T-cell (primary cell): ENCODE measurements at regions not wholly inside any gene's neighbourhood (a gene's known extent, or its start where the extent isn't known, plus 50 kb on each side); places are given as distances from the start of the nearest gene placed in this dataset.

Experiments used
- ATAC-seq, 4 experiments: fragments of 200-7000 bp in 3 of 4; fragments of 150-1000 bp in 1 of 4; cut with Tn5 transposase; replicated peaks in 1 of 4; 1 replicate in 3 of 4; 2 replicates in 1 of 4; pipeline ENCODE4 v1.10.0; 2021; ENCODE audit warnings: moderate library complexity in 3 of 4, mild to moderate bottlenecking in 2 of 4, moderate number of reproducible peaks in 1 of 4
- CTCF ChIA-PET, 2 donors: fragments of 300-600 bp; sonication (Branson Sonifier 250); formaldehyde crosslinking; loops; one replicate each; lab custom pipeline; 2022; ENCODE audit warnings: antibody characterized with exemption in 2 of 2; lab: Charles Lee
- POLR2A ChIA-PET, 2 donors: fragments of 300-600 bp; sonication (Branson Sonifier 250); formaldehyde crosslinking; loops; one replicate each; lab custom pipeline; 2022; ENCODE audit warnings: antibody characterized with exemption in 2 of 2; lab: Charles Lee
- DNase-seq, 35 experiments: peaks; one replicate each; pipeline versions ENCODE4 v3.0.0 to v3.0.0-alpha.2; 2013 to 2023
- H3K27ac ChIP-seq: one replicate; pipeline ENCODE4 v1.5.1; 2013; ENCODE audit warnings: low read length
- H3K27me3 ChIP-seq, 2 experiments: replicated peaks in 1 of 2; 1 replicate in 1 of 2; 2 replicates in 1 of 2; pipeline versions ENCODE4 v1.6.1 to v1.7.0; 2013; ENCODE audit warnings: low read length in 1 of 2, mixed read lengths in 1 of 2; ENCODE audit not compliant: control insufficient read depth in 2 of 2, insufficient read depth in 2 of 2; ENCODE audit errors: extremely low read depth in 1 of 2
- H3K36me3 ChIP-seq, 2 donors: 1 replicate in 1 of 2; 2 replicates in 1 of 2; pipeline versions ENCODE4 v1.6.1 to v1.7.0; 2013; ENCODE audit warnings: low read length in 1 of 2; ENCODE audit not compliant: control insufficient read depth in 2 of 2, insufficient read depth in 1 of 2; ENCODE audit errors: extremely low read depth in 1 of 2
- H3K4me1 ChIP-seq, 2 experiments: 1 replicate in 1 of 2; 2 replicates in 1 of 2; pipeline versions ENCODE4 v1.6.1 to v1.7.0; 2013; ENCODE audit warnings: low read length in 2 of 2, mixed read lengths in 1 of 2; ENCODE audit not compliant: insufficient read depth in 2 of 2, control insufficient read depth in 1 of 2; ENCODE audit errors: extremely low read depth in 1 of 2
- H3K4me3 ChIP-seq, 2 donors: 1 replicate in 1 of 2; 2 replicates in 1 of 2; pipeline versions ENCODE4 v1.5.1 to v1.7.0; 2013; ENCODE audit warnings: mild to moderate bottlenecking in 2 of 2, low read length in 1 of 2, moderate library complexity in 1 of 2; ENCODE audit not compliant: control insufficient read depth in 1 of 2; ENCODE audit errors: extremely low read depth in 1 of 2
- H3K9me3 ChIP-seq: 2 replicates; pipeline ENCODE4 v1.7.0; 2013
- H3K27ac Mint-ChIP-seq, 2 donors: one replicate each; pipeline ENCODE4 v1.8.0; 2020 to 2021; ENCODE audit warnings: mild to moderate bottlenecking in 2 of 2, mixed read lengths in 2 of 2
- H3K27me3 Mint-ChIP-seq, 2 donors: one replicate each; pipeline ENCODE4 v1.8.0; 2021 to 2022; ENCODE audit warnings: mixed read lengths in 2 of 2
- H3K36me3 Mint-ChIP-seq: one replicate; pipeline ENCODE4 v1.8.0; 2021; ENCODE audit warnings: mixed read lengths
- H3K4me1 Mint-ChIP-seq, 3 donors: one replicate each; pipeline ENCODE4 v1.8.0; 2020 to 2022; ENCODE audit warnings: mixed read lengths in 3 of 3, mild to moderate bottlenecking in 1 of 3
- H3K4me3 Mint-ChIP-seq, 3 donors: one replicate each; pipeline ENCODE4 v1.8.0; 2020 to 2022; ENCODE audit warnings: mild to moderate bottlenecking in 3 of 3, mixed read lengths in 3 of 3, moderate library complexity in 3 of 3
- H3K9me3 Mint-ChIP-seq, 3 donors: one replicate each; pipeline ENCODE4 v1.8.0; 2020 to 2022; ENCODE audit warnings: mixed read lengths in 3 of 3
- WGBS: methylation state at CpG from one replicate; pipeline ENCODE4 v1.1.5; 2013; ENCODE audit warnings: missing lambda C conversion rate; ENCODE audit not compliant: insufficient coverage; 5-methylcytosine and 5-hydroxymethylcytosine counted together

DNA sequence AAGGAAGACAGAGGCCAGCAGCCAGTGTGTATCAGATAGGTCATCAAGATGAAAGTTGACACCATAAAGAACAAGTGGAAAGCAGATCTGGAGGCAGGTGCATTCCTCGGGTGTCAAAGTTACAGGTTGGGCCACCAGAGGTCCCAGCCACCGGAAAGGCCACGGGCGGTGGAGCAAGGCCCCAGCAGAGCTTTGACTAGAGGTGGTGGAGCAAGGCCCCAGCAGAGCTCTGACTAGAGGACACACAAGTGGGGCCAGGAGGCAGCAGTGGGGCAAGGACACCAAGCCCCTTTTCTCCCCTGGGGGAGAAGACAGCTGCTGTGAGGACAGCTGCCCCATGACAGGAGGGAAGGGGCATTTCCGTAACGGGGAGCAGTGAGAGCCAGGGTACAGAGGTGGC lies 115.1 kb downstream of the GYPC start:
- ATAC-seq (no peak), DNase-seq (no peak)
- no peaks in the 10 kb centered on the region for H3K9me3 Mint-ChIP-seq
- H3K4me1 Mint-ChIP-seq: peaks cover 25 to 51% (median 46%) of the 10 kb centered on the region in 3 donors
- ChIA-PET POLR2A (no interaction called here), CTCF (no interaction called here)
- Histone ChIP-seq H3K27me3 (peaks cover 0 to 5% of the 10 kb centered on the region in 2 experiments), H3K36me3 (no peaks in the 10 kb centered on the region), H3K27ac (no peak overlapping the region), H3K4me3 (no peak overlapping the region), H3K4me1 (peaks cover 6 to 16% of the 10 kb centered on the region in 2 experiments), H3K9me3 (no peaks in the 10 kb centered on the region)
- peaks cover 0 to 5% of the 10 kb centered on the region in 2 donors for H3K27me3 Mint-ChIP-seq
- H3K27ac Mint-ChIP-seq: peak overlapping the region in 1 of 2 donors; percentile 9
- H3K36me3 Mint-ChIP-seq: no peaks in the 10 kb centered on the region
- H3K4me3 Mint-ChIP-seq: no peak overlapping the region
- 96% methylated on average over 6 of the region's 6 CpGs for WGBS

- ATAC-seq (no peak), DNase-seq (no peak)
- Mint-ChIP-seq H3K36me3 (no peaks in the 10 kb centered on the region), H3K4me3 (no peak overlapping the region), H3K27ac (no peak overlapping the region), H3K4me1 (peaks cover 22 to 48% (median 43%) of the 10 kb centered on the region in 3 donors), H3K27me3 (peaks cover 0 to 4% of the 10 kb centered on the region in 2 donors), H3K9me3 (no peaks in the 10 kb centered on the region)
- no peaks in the 10 kb centered on the region for H3K9me3 ChIP-seq
- H3K27me3 ChIP-seq: peaks cover 0 to 5% of the 10 kb centered on the region in 2 experiments
- ChIA-PET POLR2A (no interaction called here), CTCF (interaction anchor here in 1 of 2 donors (3.3 kb wide), 1 partner anchor 243 kb away, joined by 19 read pairs; no protein-coding TSS in a partner anchor)
- H3K36me3 ChIP-seq: no peaks in the 10 kb centered on the region
- H3K4me1 ChIP-seq: peaks cover under 1 to 15% of the 10 kb centered on the region in 2 experiments
- H3K4me3 ChIP-seq: no peak overlapping the region
- 85% methylated on average over 33 of the region's 33 CpGs for WGBS
- no peak overlapping the region for H3K27ac ChIP-seq
These were observed 115.7 kb downstream of the GYPC start for GRCh38 chr2:126771501-126772195.

GRCh38 chr2:126774290-126774689 lies 118.3 kb downstream of the GYPC start:
- H3K4me1 ChIP-seq: peaks cover 0 to 9% of the 10 kb centered on the region in 2 experiments
- peak overlapping the region in 1 of 2 donors; percentile 11 for H3K27ac Mint-ChIP-seq
- no peaks in the 10 kb centered on the region for H3K36me3 Mint-ChIP-seq
- peaks cover 22 to 41% (median 32%) of the 10 kb centered on the region in 3 donors for H3K4me1 Mint-ChIP-seq
- no peak overlapping the region for H3K4me3 Mint-ChIP-seq
- ChIA-PET POLR2A (interaction anchor here in 1 of 2 donors (0.8 kb wide), 1 partner anchor 112 kb away, joined by 3 read pairs; no protein-coding TSS in a partner anchor), CTCF (interaction anchor here (0.6 to 7.8 kb wide), 4 partner anchors 31 to 535 kb away, joined by 3 to 103 read pairs (median 12); no protein-coding TSS in a partner anchor)
- no peak overlapping the region for H3K27ac ChIP-seq
- peaks cover 0 to 8% of the 10 kb centered on the region in 2 experiments for H3K27me3 ChIP-seq
- 100% methylated on average over 3 of the region's 6 CpGs for WGBS
- no peak overlapping the region for H3K4me3 ChIP-seq
- ATAC-seq: no peak
- H3K36me3 ChIP-seq: no peaks in the 10 kb centered on the region
- H3K27me3 Mint-ChIP-seq: peaks cover 0 to 2% of the 10 kb centered on the region in 2 donors
- H3K9me3 Mint-ChIP-seq: no peaks in the 10 kb centered on the region
- DNase-seq: no peak
- no peaks in the 10 kb centered on the region for H3K9me3 ChIP-seq

DNA sequence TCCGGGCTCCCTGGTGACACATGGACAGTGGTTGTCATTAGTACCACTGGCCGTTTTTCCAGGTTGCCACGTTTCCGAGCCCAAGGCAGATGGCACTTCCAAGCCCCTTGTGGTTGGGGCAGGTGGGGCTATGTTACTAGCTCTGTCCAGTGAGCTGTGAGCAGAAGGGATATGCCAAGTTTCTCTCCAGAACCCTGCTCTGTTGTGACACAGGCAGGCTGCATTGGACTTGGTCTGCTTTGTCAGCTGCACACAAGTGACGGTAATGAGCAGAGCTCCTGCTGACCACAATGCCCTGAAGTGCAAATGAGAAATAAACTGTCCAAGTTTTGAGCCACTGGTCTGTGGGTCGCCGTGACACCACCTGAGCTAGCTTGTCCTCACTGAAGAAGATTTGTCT lies 118.8 kb downstream of the GYPC start:
- CTCF ChIA-PET: interaction anchor here (0.6 to 7.8 kb wide), 3 partner anchors 31 to 247 kb away, joined by 4 to 103 read pairs (median 19); no protein-coding TSS in a partner anchor
- peaks cover 0 to 2% of the 10 kb centered on the region in 2 donors for H3K27me3 Mint-ChIP-seq
- ATAC-seq (no peak), DNase-seq (no peak)
- Histone ChIP-seq H3K27ac (no peak overlapping the region), H3K4me1 (peaks cover 0 to 6% of the 10 kb centered on the region in 2 experiments), H3K4me3 (no peak overlapping the region), H3K36me3 (no peaks in the 10 kb centered on the region), H3K27me3 (peaks cover 0 to 8% of the 10 kb centered on the region in 2 experiments), H3K9me3 (no peaks in the 10 kb centered on the region)
- H3K4me1 Mint-ChIP-seq: peaks cover 18 to 37% (median 28%) of the 10 kb centered on the region in 3 donors
- H3K9me3 Mint-ChIP-seq: no peaks in the 10 kb centered on the region
- POLR2A ChIA-PET: interaction anchor here in 1 of 2 donors (0.6 kb wide), 1 partner anchor 15 kb away, joined by 3 read pairs; no protein-coding TSS in a partner anchor
- H3K36me3 Mint-ChIP-seq: no peaks in the 10 kb centered on the region
- peak overlapping the region in 1 of 2 donors; percentile 84 for H3K27ac Mint-ChIP-seq
- 76% methylated on average over 7 of the region's 7 CpGs for WGBS
- H3K4me3 Mint-ChIP-seq: peak overlapping the region in 1 of 3 donors; percentile 93

DNA sequence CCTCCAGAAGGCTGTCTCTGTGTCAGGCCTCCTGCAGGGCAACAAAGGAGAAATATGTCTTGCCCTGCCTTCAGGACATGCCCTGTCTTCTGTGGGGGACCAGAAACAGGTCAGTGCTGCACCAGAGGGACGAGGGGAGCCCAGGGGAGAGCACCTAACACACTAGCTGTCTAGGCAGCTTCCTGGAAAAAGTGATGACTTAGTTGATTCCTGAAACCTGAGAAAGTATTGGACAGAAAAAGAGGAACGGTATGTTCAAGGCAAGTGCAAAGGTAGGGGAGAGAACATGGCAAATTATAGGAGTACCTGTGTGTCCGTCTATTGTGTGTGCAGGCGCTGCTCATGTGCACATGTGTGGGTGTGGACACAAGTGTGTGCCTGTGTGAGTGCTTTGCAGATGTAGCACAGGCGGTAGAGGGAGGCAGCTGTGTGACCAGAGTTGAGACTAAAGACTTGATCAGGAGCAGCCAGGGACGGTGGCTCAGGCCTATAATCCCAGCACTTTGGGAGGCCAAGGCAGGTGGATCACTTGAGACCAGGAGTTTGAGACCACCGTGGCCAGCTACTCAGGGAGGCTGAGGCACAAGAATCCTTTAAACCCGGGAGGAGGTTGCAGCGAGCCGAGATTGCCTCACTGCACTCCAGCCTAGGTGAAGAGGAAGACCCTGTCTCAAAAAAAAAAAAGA lies 119.5 kb downstream of the GYPC start:
- no peaks in the 10 kb centered on the region for H3K9me3 ChIP-seq
- no peak overlapping the region for H3K4me3 ChIP-seq
- peaks cover 0 to 8% of the 10 kb centered on the region in 2 experiments for H3K27me3 ChIP-seq
- CTCF ChIA-PET: interaction anchor here (0.9 to 7.8 kb wide), 3 partner anchors 247 kb away, joined by 7 to 103 read pairs (median 19); no protein-coding TSS in a partner anchor
- peaks cover 17 to 30% (median 23%) of the 10 kb centered on the region in 3 donors for H3K4me1 Mint-ChIP-seq
- no peak overlapping the region for H3K27ac ChIP-seq
- peak overlapping the region; percentile 77 to 93 (median 85) for H3K4me3 Mint-ChIP-seq
- H3K36me3 Mint-ChIP-seq: no peaks in the 10 kb centered on the region
- DNase-seq: no peak
- H3K9me3 Mint-ChIP-seq: no peaks in the 10 kb centered on the region
- 77% methylated on average over 10 of the region's 10 CpGs for WGBS
- POLR2A ChIA-PET: interaction anchor here in 1 of 2 donors (0.6 kb wide), 1 partner anchor 16 kb away, joined by 3 read pairs; no protein-coding TSS in a partner anchor
- H3K36me3 ChIP-seq: no peaks in the 10 kb centered on the region
- no peak for ATAC-seq
- H3K4me1 ChIP-seq: peaks cover 0 to 6% of the 10 kb centered on the region in 2 experiments
- peak overlapping the region; percentile 84 to 86 for H3K27ac Mint-ChIP-seq
- peaks cover 2 to 4% of the 10 kb centered on the region in 2 donors for H3K27me3 Mint-ChIP-seq

- Histone ChIP-seq H3K36me3 (no peaks in the 10 kb centered on the region), H3K4me1 (peaks cover 0 to 6% of the 10 kb centered on the region in 2 experiments), H3K27ac (no peak overlapping the region), H3K9me3 (no peaks in the 10 kb centered on the region), H3K27me3 (peaks cover 0 to 12% of the 10 kb centered on the region in 2 experiments), H3K4me3 (peak overlapping the region in 1 of 2 donors; percentile 72)
- ChIA-PET POLR2A (no interaction called here), CTCF (interaction anchor here (0.6 to 7.8 kb wide), 11 partner anchors 11 to 251 kb away, joined by 3 to 103 read pairs (median 4); no protein-coding TSS in a partner anchor)
- Mint-ChIP-seq H3K9me3 (no peaks in the 10 kb centered on the region), H3K27me3 (peaks cover 5% of the 10 kb centered on the region in 2 donors), H3K4me3 (peak overlapping the region; percentile 77 to 93 (median 85)), H3K4me1 (peaks cover 17 to 22% (median 17%) of the 10 kb centered on the region in 3 donors), H3K27ac (peak overlapping the region; percentile 84 to 86), H3K36me3 (no peaks in the 10 kb centered on the region)
- WGBS: 42% methylated on average over 8 of the region's 9 CpGs
- DNase-seq: peak in 3 of 35 experiments; percentile 2 to 10 (median 6)
- peak in 1 of 4 experiments; percentile 7 for ATAC-seq
These were observed 120.3 kb downstream of the GYPC start for GRCh38 chr2:126776255-126776654.
